ENCODE measurements at regions not wholly inside any gene's neighbourhood (a gene's known extent, or its start where the extent isn't known, plus 50 kb on each side); places are given as distances from the start of the nearest gene placed in this dataset.
"Not testable (repeated sequence)": the region's sequence is repeated elsewhere in the genome, so short reads cannot be mapped to it uniquely, and the experiment has no call there.

DNA sequence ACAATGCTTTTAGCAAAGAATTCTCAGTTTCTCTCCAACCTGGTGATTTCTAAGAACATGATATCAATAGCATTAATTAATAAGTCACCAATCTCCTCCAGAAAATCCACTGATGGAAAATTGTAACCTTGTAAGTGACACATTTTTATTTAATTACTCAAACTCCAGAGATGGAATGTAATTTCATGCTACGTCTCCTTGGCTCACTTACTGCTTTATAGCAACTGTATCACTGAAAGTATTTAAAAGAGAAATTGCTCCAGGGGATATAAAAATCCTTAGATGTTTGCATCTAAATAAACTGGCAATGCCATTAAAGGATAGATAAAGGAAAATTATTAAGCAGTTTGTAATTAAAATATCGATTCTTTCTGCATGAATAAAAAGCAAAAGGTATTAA is 325.4 kb downstream of the TSN start:
- Histone ChIP-seq H3K36me3 (ENCODE audit: control insufficient read depth, insufficient read depth, low read length) (no peaks in the 10 kb centered on the region), H3K4me3 (ENCODE audit: insufficient read depth, low read depth, low read length) (no peak overlapping the region), H3K4me1 (ENCODE audit: control insufficient read depth, insufficient read depth, low read length) (no peaks in the 10 kb centered on the region), H3K27ac (ENCODE audit: insufficient read depth, low read depth, low read length, poor library complexity, severe bottlenecking) (no peak overlapping the region), H3K27me3 (ENCODE audit: control insufficient read depth, insufficient read depth, low read length, poor library complexity, severe bottlenecking) (no peaks in the 10 kb centered on the region), H3K9me3 (ENCODE audit: control insufficient read depth, low read length) (no peaks in the 10 kb centered on the region)
- WGBS, 2 experiments = 98 to 100% methylated on average over 1 to 2 of the region's 2 CpGs

DNA sequence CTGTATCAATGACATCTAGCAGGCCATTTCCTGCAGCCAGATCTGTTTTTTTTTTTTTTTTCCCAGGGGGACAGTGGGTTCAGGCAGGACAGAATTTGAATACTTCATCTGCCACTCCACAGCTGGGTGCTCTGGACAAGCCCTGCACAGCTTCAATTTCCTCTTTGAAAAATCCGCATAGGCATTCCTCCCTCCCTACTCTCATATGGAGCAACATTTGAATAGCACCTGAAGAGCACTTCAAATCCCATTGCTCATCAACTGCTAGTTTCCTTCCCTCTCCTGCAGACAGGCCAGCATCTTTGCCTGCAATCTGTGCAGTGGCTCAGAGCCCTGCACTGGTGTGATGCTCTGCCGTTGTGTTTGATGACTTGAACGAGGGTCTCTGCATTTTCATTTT is 326.3 kb downstream of the TSN start:
- H3K27me3 ChIP-seq (ENCODE audit: control insufficient read depth, insufficient read depth, low read length, poor library complexity, severe bottlenecking) = no peaks in the 10 kb centered on the region
- no peaks in the 10 kb centered on the region for H3K9me3 ChIP-seq (ENCODE audit: control insufficient read depth, low read length)
- H3K4me1 ChIP-seq (ENCODE audit: control insufficient read depth, insufficient read depth, low read length) = no peaks in the 10 kb centered on the region
- no peaks in the 10 kb centered on the region for H3K36me3 ChIP-seq (ENCODE audit: control insufficient read depth, insufficient read depth, low read length)
- WGBS, 2 experiments = 65 to 72% methylated on average over 3 of the region's 3 CpGs
- no peak overlapping the region for H3K27ac ChIP-seq (ENCODE audit: insufficient read depth, low read depth, low read length, poor library complexity, severe bottlenecking)
- H3K4me3 ChIP-seq (ENCODE audit: insufficient read depth, low read depth, low read length) = no peak overlapping the region

DNA sequence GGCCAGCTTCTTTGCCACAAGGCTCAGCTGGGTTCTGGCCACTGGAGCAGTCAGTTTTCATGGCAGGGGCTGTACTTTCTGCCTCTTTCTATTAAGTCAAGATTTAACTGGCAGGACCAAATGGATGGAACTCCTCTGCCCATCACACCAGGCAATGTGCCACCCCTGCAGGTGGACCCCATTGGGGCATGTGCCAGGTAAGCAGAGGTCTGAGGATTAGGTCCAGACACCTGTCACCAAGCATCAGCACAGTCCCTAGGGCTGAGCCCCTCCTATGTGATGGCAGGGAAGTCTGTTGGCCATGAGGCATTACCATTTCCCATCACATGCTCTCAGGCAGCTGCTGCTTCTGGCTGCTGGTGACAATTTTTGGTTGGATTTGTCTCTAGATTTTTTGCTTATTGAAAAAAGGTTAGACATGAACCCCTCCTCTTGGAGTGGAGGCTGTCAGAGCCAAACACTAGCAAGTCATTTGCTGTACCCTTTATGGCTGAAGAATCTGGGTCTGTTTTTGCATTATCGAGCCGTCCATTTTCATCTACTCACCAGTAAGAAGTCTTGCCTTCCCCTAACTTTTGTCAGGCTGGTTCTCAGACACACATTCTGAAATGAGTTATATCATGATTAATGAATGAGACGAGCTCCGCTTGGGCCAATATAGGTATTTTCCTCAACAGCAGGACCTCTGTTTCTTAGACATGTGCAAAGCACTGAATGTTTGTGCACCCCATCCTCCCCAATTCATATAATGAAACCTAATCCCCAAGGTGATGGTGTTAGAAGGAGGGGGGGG is 328.0 kb downstream of the TSN start:
- Histone ChIP-seq H3K9me3 (ENCODE audit: control insufficient read depth, low read length) (no peaks in the 10 kb centered on the region), H3K27ac (ENCODE audit: insufficient read depth, low read depth, low read length, poor library complexity, severe bottlenecking) (no peak overlapping the region), H3K4me1 (ENCODE audit: control insufficient read depth, insufficient read depth, low read length) (no peaks in the 10 kb centered on the region), H3K4me3 (ENCODE audit: insufficient read depth, low read depth, low read length) (no peak overlapping the region), H3K36me3 (ENCODE audit: control insufficient read depth, insufficient read depth, low read length) (no peaks in the 10 kb centered on the region), H3K27me3 (ENCODE audit: control insufficient read depth, insufficient read depth, low read length, poor library complexity, severe bottlenecking) (no peaks in the 10 kb centered on the region)
- 96% methylated on average over 4 of the region's 4 CpGs for WGBS, 2 experiments

DNA sequence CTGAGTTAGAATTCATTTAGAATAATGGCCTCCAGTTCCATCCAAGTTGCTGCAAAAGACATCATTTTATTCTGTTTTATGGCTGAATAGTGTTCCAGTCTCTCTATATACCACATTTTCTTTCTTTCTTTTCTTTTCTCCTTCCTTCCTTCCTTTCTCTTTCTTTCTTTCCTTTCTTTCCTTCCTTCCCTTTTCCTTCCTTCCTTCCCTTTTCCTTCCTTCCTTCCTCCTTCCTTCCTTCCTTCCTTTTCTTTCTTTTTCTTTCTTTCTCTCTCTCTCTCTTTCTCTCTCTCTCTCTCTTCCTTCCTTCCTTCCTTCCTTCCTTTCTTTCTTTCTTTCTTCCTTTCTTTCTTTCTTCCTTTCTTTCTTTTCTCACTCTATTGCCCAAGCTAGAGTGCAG is 330.2 kb downstream of the TSN start:
- H3K4me1 ChIP-seq (ENCODE audit: control insufficient read depth, insufficient read depth, low read length); H3K9me3 ChIP-seq (ENCODE audit: control insufficient read depth, low read length); H3K27ac ChIP-seq (ENCODE audit: insufficient read depth, low read depth, low read length, poor library complexity, severe bottlenecking); H3K4me3 ChIP-seq (ENCODE audit: insufficient read depth, low read depth, low read length); H3K36me3 ChIP-seq (ENCODE audit: control insufficient read depth, insufficient read depth, low read length); H3K27me3 ChIP-seq (ENCODE audit: control insufficient read depth, insufficient read depth, low read length, poor library complexity, severe bottlenecking): not testable (repeated sequence)

DNA sequence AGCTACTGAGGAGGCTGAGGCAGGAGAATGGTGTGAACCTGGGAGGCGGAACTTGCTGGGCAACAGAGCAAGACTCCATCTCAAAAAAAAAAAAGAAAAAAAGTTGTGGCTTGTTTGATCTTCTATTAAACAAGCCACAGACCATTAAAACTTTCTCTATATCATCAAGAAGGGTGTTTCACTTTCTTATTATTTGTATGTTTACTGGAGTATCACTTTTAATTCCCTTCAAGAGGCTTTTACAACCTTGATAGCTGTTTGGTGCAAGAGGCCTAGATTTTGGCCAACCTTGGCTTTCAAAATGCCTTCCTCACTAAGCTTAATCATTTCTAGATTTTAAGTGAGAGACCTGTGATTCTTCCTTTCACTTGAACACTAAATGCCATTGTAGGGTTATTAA is 339.1 kb downstream of the TSN start:
- H3K36me3 ChIP-seq (ENCODE audit: control insufficient read depth, insufficient read depth, low read length) = no peaks in the 10 kb centered on the region
- no peaks in the 10 kb centered on the region for H3K9me3 ChIP-seq (ENCODE audit: control insufficient read depth, low read length)
- H3K27ac ChIP-seq (ENCODE audit: insufficient read depth, low read depth, low read length, poor library complexity, severe bottlenecking) = no peak overlapping the region
- WGBS, 2 experiments = 100% methylated on average over 1 of the region's 1 CpG
- H3K27me3 ChIP-seq (ENCODE audit: control insufficient read depth, insufficient read depth, low read length, poor library complexity, severe bottlenecking) = no peaks in the 10 kb centered on the region
- no peaks in the 10 kb centered on the region for H3K4me1 ChIP-seq (ENCODE audit: control insufficient read depth, insufficient read depth, low read length)
- no peak overlapping the region for H3K4me3 ChIP-seq (ENCODE audit: insufficient read depth, low read depth, low read length)

DNA sequence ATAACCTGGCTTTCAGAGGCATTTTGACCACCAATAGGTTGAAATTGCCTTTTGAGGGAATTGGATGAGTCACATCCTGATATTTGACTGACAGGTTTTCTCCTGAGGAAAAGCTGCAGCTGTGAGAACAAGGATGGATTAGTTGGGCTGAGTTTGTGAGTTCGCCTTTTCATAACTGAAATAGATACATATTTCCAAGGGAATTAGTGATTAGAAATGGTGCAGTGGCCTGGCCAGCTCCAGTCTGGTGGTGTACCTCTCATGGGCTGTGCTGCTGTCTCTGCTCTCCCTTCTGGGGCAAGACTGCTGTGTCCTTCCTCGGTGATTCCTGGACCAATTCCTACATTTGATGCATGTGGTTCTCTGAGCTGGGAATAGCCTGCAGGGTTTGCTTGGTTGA is 341.3 kb downstream of the TSN start:
- no peak overlapping the region for H3K27ac ChIP-seq (ENCODE audit: insufficient read depth, low read depth, low read length, poor library complexity, severe bottlenecking)
- no peak overlapping the region for H3K4me3 ChIP-seq (ENCODE audit: insufficient read depth, low read depth, low read length)
- no peaks in the 10 kb centered on the region for H3K9me3 ChIP-seq (ENCODE audit: control insufficient read depth, low read length)
- 66 to 75% methylated on average over 2 of the region's 2 CpGs for WGBS, 2 experiments
- no peaks in the 10 kb centered on the region for H3K36me3 ChIP-seq (ENCODE audit: control insufficient read depth, insufficient read depth, low read length)
- no peaks in the 10 kb centered on the region for H3K27me3 ChIP-seq (ENCODE audit: control insufficient read depth, insufficient read depth, low read length, poor library complexity, severe bottlenecking)
- H3K4me1 ChIP-seq (ENCODE audit: control insufficient read depth, insufficient read depth, low read length) = peaks cover 9% of the 10 kb centered on the region

DNA sequence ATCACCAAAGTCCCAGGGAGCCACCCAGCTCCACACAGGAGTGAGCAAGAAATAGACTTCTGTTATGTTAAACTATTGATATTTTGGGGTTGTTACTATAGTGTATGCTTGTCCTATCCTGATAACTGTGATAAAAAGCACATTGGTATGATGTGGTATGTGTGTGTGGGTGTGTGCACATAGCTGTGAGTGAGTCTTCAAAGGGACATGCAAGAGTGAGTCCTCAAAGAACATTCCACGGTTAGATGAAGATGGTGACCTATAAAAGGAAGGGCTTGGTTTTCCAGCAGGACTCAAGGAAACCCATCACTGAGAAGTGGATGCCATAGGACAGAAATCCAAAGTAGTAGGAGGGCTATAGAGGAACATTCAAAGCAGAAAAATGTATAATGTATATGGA is 342.9 kb downstream of the TSN start:
- Histone ChIP-seq H3K4me3 (ENCODE audit: insufficient read depth, low read depth, low read length) (no peak overlapping the region), H3K9me3 (ENCODE audit: control insufficient read depth, low read length) (no peaks in the 10 kb centered on the region), H3K4me1 (ENCODE audit: control insufficient read depth, insufficient read depth, low read length) (peaks cover 9% of the 10 kb centered on the region), H3K27me3 (ENCODE audit: control insufficient read depth, insufficient read depth, low read length, poor library complexity, severe bottlenecking) (no peaks in the 10 kb centered on the region), H3K27ac (ENCODE audit: insufficient read depth, low read depth, low read length, poor library complexity, severe bottlenecking) (no peak overlapping the region), H3K36me3 (ENCODE audit: control insufficient read depth, insufficient read depth, low read length) (no peaks in the 10 kb centered on the region)
- WGBS, 2 experiments = 86 to 96% methylated on average over 1 of the region's 1 CpG

DNA sequence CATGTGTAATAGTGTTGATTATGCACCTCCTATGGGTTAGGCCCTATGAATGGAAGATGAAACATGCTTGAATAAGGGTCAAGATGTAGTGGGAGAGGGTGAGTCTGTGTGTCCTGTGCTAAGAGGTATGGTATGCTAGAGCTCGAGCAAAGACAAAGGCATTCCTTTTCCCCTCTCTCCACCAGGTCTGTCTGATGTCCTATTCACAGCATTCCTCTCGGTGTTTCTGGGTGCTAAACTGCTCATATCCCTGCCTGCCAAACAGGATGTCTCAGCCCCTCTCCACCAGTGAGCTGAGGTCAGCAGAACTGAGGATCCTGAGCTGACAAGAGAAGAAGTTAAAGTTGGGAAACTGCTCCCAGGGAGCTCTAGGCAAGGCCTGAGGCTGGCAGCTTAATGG is 344.9 kb downstream of the TSN start:
- H3K9me3 ChIP-seq (ENCODE audit: control insufficient read depth, low read length) = no peaks in the 10 kb centered on the region
- no peak overlapping the region for H3K27ac ChIP-seq (ENCODE audit: insufficient read depth, low read depth, low read length, poor library complexity, severe bottlenecking)
- no peaks in the 10 kb centered on the region for H3K27me3 ChIP-seq (ENCODE audit: control insufficient read depth, insufficient read depth, low read length, poor library complexity, severe bottlenecking)
- 52 to 63% methylated on average over 2 of the region's 2 CpGs for WGBS, 2 experiments
- no peak overlapping the region for H3K4me3 ChIP-seq (ENCODE audit: insufficient read depth, low read depth, low read length)
- H3K36me3 ChIP-seq (ENCODE audit: control insufficient read depth, insufficient read depth, low read length) = no peaks in the 10 kb centered on the region
- peaks cover 9% of the 10 kb centered on the region for H3K4me1 ChIP-seq (ENCODE audit: control insufficient read depth, insufficient read depth, low read length)

DNA sequence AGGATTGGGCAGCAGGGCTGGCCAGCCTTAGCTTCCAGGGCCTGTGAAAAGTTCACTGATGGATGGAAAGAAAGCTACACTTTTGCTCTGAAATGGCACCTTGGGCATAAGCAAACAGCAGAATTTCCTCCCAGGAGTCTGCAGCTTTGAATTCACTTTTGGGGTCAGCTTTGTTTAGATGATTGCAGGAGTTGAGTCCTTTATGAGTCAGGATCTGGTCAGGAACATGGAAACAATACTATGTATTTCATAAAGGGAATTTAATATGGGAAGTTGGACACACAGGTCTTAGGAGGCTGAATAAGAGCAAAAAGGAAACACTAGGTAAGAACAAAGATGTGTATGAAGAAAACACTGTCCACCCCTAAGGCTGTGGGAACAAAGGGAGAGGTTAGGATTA is 345.3 kb downstream of the TSN start:
- H3K27ac ChIP-seq (ENCODE audit: insufficient read depth, low read depth, low read length, poor library complexity, severe bottlenecking) = no peak overlapping the region
- no peak overlapping the region for H3K4me3 ChIP-seq (ENCODE audit: insufficient read depth, low read depth, low read length)
- no peaks in the 10 kb centered on the region for H3K9me3 ChIP-seq (ENCODE audit: control insufficient read depth, low read length)
- H3K4me1 ChIP-seq (ENCODE audit: control insufficient read depth, insufficient read depth, low read length) = peaks cover 9% of the 10 kb centered on the region
- no peaks in the 10 kb centered on the region for H3K27me3 ChIP-seq (ENCODE audit: control insufficient read depth, insufficient read depth, low read length, poor library complexity, severe bottlenecking)
- H3K36me3 ChIP-seq (ENCODE audit: control insufficient read depth, insufficient read depth, low read length) = no peaks in the 10 kb centered on the region

DNA sequence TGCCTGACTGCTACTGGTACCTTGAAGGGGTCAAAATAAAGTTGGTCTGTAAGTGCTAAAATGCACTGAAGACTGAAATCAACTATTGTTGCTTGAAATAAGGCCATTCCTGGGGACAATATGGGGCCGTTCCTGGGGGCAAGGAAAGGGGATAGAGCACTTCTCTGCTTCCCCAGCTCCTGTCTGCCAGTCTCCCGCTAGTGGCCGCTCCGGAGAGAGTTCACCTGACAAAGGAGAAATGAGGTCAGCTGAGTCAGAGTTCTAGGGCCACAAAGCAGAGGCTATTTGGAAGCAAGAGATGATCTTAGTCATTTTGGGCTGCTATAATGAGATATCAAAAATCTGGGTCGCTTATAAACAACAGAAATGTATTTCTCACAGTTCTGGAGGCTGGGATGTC is 345.9 kb downstream of the TSN start:
- H3K27ac ChIP-seq (ENCODE audit: insufficient read depth, low read depth, low read length, poor library complexity, severe bottlenecking) = no peak overlapping the region
- H3K4me1 ChIP-seq (ENCODE audit: control insufficient read depth, insufficient read depth, low read length) = peaks cover 9% of the 10 kb centered on the region
- WGBS, 2 experiments = 86% methylated on average over 5 of the region's 5 CpGs
- H3K4me3 ChIP-seq (ENCODE audit: insufficient read depth, low read depth, low read length) = no peak overlapping the region
- H3K27me3 ChIP-seq (ENCODE audit: control insufficient read depth, insufficient read depth, low read length, poor library complexity, severe bottlenecking) = no peaks in the 10 kb centered on the region
- H3K36me3 ChIP-seq (ENCODE audit: control insufficient read depth, insufficient read depth, low read length) = no peaks in the 10 kb centered on the region
- H3K9me3 ChIP-seq (ENCODE audit: control insufficient read depth, low read length) = no peaks in the 10 kb centered on the region

All from ectodermal cell (in vitro differentiated cells).